B cell (primary cell): ENCODE measurements at regions not wholly inside any gene's neighbourhood (a gene's known extent, or its start where the extent isn't known, plus 50 kb on each side); places are given as distances from the start of the nearest gene placed in this dataset.

ENCODE experiments used
- ATAC-seq: fragments of 200-7000 bp; cut with Tn5 transposase; one replicate; pipeline ENCODE4 v1.10.0; 2021; ENCODE audit warnings: low read depth, mild to moderate bottlenecking, moderate number of reproducible peaks, moderate library complexity
- CTCF ChIA-PET: fragments of 350-600 bp; sonication (Branson Sonifier 250); formaldehyde crosslinking; loops from one replicate; lab custom pipeline; 2021; ENCODE audit warnings: antibody characterized with exemption, inconsistent platforms; lab: Charles Lee
- POLR2A ChIA-PET: fragments of 350-600 bp; sonication (Branson Sonifier 250); formaldehyde crosslinking; loops from one replicate; lab custom pipeline; 2021; ENCODE audit warnings: antibody characterized with exemption; lab: Charles Lee
- DNase-seq: peaks from one replicate; pipeline ENCODE4 v3.0.0; 2013
- H2AFZ ChIP-seq: 2 replicates; pipeline ENCODE4 v1.6.1; 2012; ENCODE audit warnings: mild to moderate bottlenecking, low read depth, low read length; ENCODE audit not compliant: insufficient read depth, poor library complexity, severe bottlenecking
- H3K27ac ChIP-seq, 2 donors: 1 replicate in 1 of 2; 2 replicates in 1 of 2; pipeline ENCODE4 v1.5.1; 2012 to 2013; ENCODE audit warnings: low read length in 2 of 2, mild to moderate bottlenecking in 2 of 2, moderate library complexity in 1 of 2
- H3K27me3 ChIP-seq, 4 experiments: fragments of 200-600 bp in 1 of 4; sonication (generic) in 1 of 4; replicated peaks in 1 of 4; 1 replicate in 2 of 4; 2 replicates in 2 of 4; pipeline versions ENCODE4 v1.6.1 to v1.7.0; 2013 to 2016; ENCODE audit warnings: low read length in 3 of 4, mild to moderate bottlenecking in 2 of 4, mixed read lengths in 1 of 4, moderate library complexity in 1 of 4; ENCODE audit not compliant: insufficient read depth in 4 of 4, control insufficient read depth in 3 of 4; ENCODE audit errors: control extremely low read depth in 1 of 4
- H3K36me3 ChIP-seq, 2 experiments: replicated peaks in 1 of 2; 1 replicate in 1 of 2; 2 replicates in 1 of 2; pipeline versions ENCODE4 v1.6.1 to v1.7.1; 2013; ENCODE audit warnings: low read length in 1 of 2; ENCODE audit not compliant: insufficient read depth in 2 of 2, control insufficient read depth in 1 of 2; ENCODE audit errors: control extremely low read depth in 1 of 2, extremely low read depth in 1 of 2
- H3K4me1 ChIP-seq, 2 donors: fragments of 200-600 bp in 1 of 2; sonication (generic) in 1 of 2; 1 replicate in 1 of 2; 2 replicates in 1 of 2; pipeline versions ENCODE4 v1.5.1 to v1.6.1; 2013 to 2017; ENCODE audit warnings: low read length in 2 of 2; ENCODE audit not compliant: control insufficient read depth in 2 of 2, insufficient read depth in 2 of 2
- H3K4me2 ChIP-seq: replicated peaks from 2 replicates; pipeline ENCODE3; 2012; ENCODE audit warnings: mild to moderate bottlenecking, low read depth, low read length; ENCODE audit not compliant: poor library complexity, severe bottlenecking
- H3K4me3 ChIP-seq, 5 experiments: fragments of 200-600 bp in 1 of 5; sonication (generic) in 1 of 5; 1 replicate in 3 of 5; 2 replicates in 2 of 5; pipeline versions ENCODE4 v1.5.1 to v1.7.0; 2011 to 2016; ENCODE audit warnings: low read length in 4 of 5, mild to moderate bottlenecking in 4 of 5, low read depth in 2 of 5, control low read depth in 1 of 5, moderate library complexity in 1 of 5; ENCODE audit not compliant: insufficient read depth in 1 of 5; ENCODE audit errors: control extremely low read depth in 1 of 5, extremely low read depth in 1 of 5
- H3K79me2 ChIP-seq: fragments of 200-600 bp; sonication (generic); one replicate; pipeline ENCODE4 v1.6.0; 2016; ENCODE audit warnings: low read length; ENCODE audit not compliant: control insufficient read depth, insufficient read depth
- H3K9ac ChIP-seq: fragments of 200-600 bp; sonication (generic); 2 replicates; pipeline ENCODE4 v1.6.1; 2017; ENCODE audit warnings: mild to moderate bottlenecking, low read length, moderate library complexity
- H3K9me3 ChIP-seq, 3 donors: one replicate each; pipeline versions ENCODE4 v1.6.1 to v1.7.1; 2013; ENCODE audit warnings: low read length in 2 of 3; ENCODE audit not compliant: control insufficient read depth in 2 of 3, insufficient read depth in 1 of 3; ENCODE audit errors: control extremely low read depth in 1 of 3
- H4K20me1 ChIP-seq: 2 replicates; pipeline ENCODE4 v1.6.0; 2012; ENCODE audit warnings: mild to moderate bottlenecking, low read length; ENCODE audit not compliant: insufficient read depth, control insufficient read depth, poor library complexity, severe bottlenecking
- H3K27ac Mint-ChIP-seq: one replicate; pipeline ENCODE4 v1.8.0; 2021; ENCODE audit warnings: mixed read lengths
- H3K27me3 Mint-ChIP-seq: one replicate; pipeline ENCODE4 v1.8.0; 2021; ENCODE audit warnings: mixed read lengths
- H3K4me1 Mint-ChIP-seq: one replicate; pipeline ENCODE4 v1.8.0; 2021; ENCODE audit warnings: mixed read lengths
- H3K4me3 Mint-ChIP-seq: one replicate; pipeline ENCODE4 v1.8.0; 2021; ENCODE audit warnings: mixed read lengths
- H3K9me3 Mint-ChIP-seq: one replicate; pipeline ENCODE4 v1.8.0; 2022; ENCODE audit warnings: mixed read lengths; ENCODE audit not compliant: insufficient read depth
- CTCF ChIP-seq: fragments of 200-600 bp; IDR thresholded peaks from one replicate; pipeline ENCODE4 v1.8.0; 2022; ENCODE audit warnings: antibody characterized with exemption, mild to moderate bottlenecking
- EZH2 ChIP-seq: IDR thresholded peaks from 2 replicates; pipeline ENCODE4 v1.6.1; 2012; ENCODE audit warnings: borderline replicate concordance, low read depth, mild to moderate bottlenecking, moderate library complexity, low read length; ENCODE audit not compliant: insufficient read depth, poor library complexity, severe bottlenecking
- WGBS: methylation state at CpG from one replicate; pipeline ENCODE4 v1.1.5; 2013; ENCODE audit warnings: missing lambda C conversion rate; ENCODE audit not compliant: insufficient coverage; 5-methylcytosine and 5-hydroxymethylcytosine counted together
- intact Hi-C: fragments of 100-400 bp; cut with micrococcal nuclease; formaldehyde crosslinking; loops from one replicate; pipeline ENCODE4 v1.10.0; 2022

- intact Hi-C loops, result no loop called here
- Histone ChIP-seq H3K79me2 (no peaks in the 10 kb centered on the region), H3K9me3 (no peaks in the 10 kb centered on the region), H3K4me1 (no peaks in the 10 kb centered on the region), H3K27me3 (no peaks in the 10 kb centered on the region), H3K9ac (no peak overlapping the region), H2AFZ (no peak overlapping the region), H3K4me3 (no peak overlapping the region), H3K4me2 (no peak overlapping the region), H3K27ac (no peak overlapping the region), H3K36me3 (no peaks in the 10 kb centered on the region), H4K20me1 (no peaks in the 10 kb centered on the region)
- ChIA-PET CTCF (no interaction called here), POLR2A (no interaction called here)
- no peaks in the 10 kb centered on the region for H3K27me3 Mint-ChIP-seq
- H3K9me3 Mint-ChIP-seq, result no peaks in the 10 kb centered on the region
- H3K27ac Mint-ChIP-seq, result no peak overlapping the region
- no peak for TF ChIP-seq CTCF
- TF ChIP-seq EZH2, result no peak
- ATAC-seq (no peak), DNase-seq (no peak)
- H3K4me1 Mint-ChIP-seq, result no peaks in the 10 kb centered on the region
- WGBS, result no CpG with 5 or more reads among the region's 1 CpG
- no peak overlapping the region for H3K4me3 Mint-ChIP-seq
Observed at GRCh38 chr1:195754874-195755273, 853.4 kb downstream of the KCNT2 start.

GRCh38 chr1:195754303-195754702, 853.9 kb downstream of the KCNT2 start:
- TF ChIP-seq EZH2 (no peak), CTCF (no peak)
- CTCF ChIA-PET, result no interaction called here

More at GRCh38 chr1:195754303-195754702, 853.9 kb downstream of the KCNT2 start:
- Mint-ChIP-seq H3K9me3 (no peaks in the 10 kb centered on the region), H3K4me1 (no peaks in the 10 kb centered on the region), H3K27me3 (no peaks in the 10 kb centered on the region), H3K27ac (no peak overlapping the region), H3K4me3 (no peak overlapping the region)
- H3K4me2 ChIP-seq, result no peak overlapping the region
- POLR2A ChIA-PET, result no interaction called here
- no peaks in the 10 kb centered on the region for H3K9me3 ChIP-seq
- H3K4me1 ChIP-seq, result no peaks in the 10 kb centered on the region
- intact Hi-C loops, result no loop called here
- 75% methylated on average over 1 of the region's 4 CpGs for WGBS
- no peaks in the 10 kb centered on the region for H3K27me3 ChIP-seq
- ATAC-seq (no peak), DNase-seq (no peak)
- no peak overlapping the region for H3K27ac ChIP-seq
- H3K36me3 ChIP-seq, result no peaks in the 10 kb centered on the region
- H2AFZ ChIP-seq, result no peak overlapping the region
- no peak overlapping the region for H3K4me3 ChIP-seq
- H4K20me1 ChIP-seq, result no peaks in the 10 kb centered on the region
- H3K9ac ChIP-seq, result no peak overlapping the region
- no peaks in the 10 kb centered on the region for H3K79me2 ChIP-seq
